HL-60 (cell line): ENCODE measurements at regions not wholly inside any gene's neighbourhood (a gene's known extent, or its start where the extent isn't known, plus 50 kb on each side); places are given as distances from the start of the nearest gene placed in this dataset.

Source experiments
- DNase-seq, 2 experiments: peaks; one replicate each; pipeline ENCODE4 v3.0.0-alpha.2; 2010 to 2020; ENCODE audit warnings: low read depth in 1 of 2, low spot score in 1 of 2
- H3K27ac ChIP-seq: fragments of 250-450 bp; sonication (Bioruptor Pico); replicated peaks from 2 replicates; pipeline ENCODE4 v1.5.1; 2020; ENCODE audit warnings: mild to moderate bottlenecking, moderate library complexity
- H3K27me3 ChIP-seq: fragments of 250-450 bp; sonication (Bioruptor Pico); 2 replicates; pipeline ENCODE4 v1.5.1; 2021; ENCODE audit warnings: mild to moderate bottlenecking, moderate library complexity; ENCODE audit not compliant: insufficient read depth, poor library complexity, severe bottlenecking
- H3K4me3 ChIP-seq: replicated peaks from 2 replicates; pipeline ENCODE4 v1.5.1; 2011; ENCODE audit warnings: mild to moderate bottlenecking, control low read depth, low read length; ENCODE audit not compliant: insufficient read depth
- GABPA ChIP-seq: IDR thresholded peaks from 2 replicates; pipeline ENCODE4 v1.6.1; 2012; ENCODE audit warnings: low read depth
- POLR2AphosphoS5 ChIP-seq: IDR thresholded peaks from 2 replicates; pipeline ENCODE4 v1.6.1; 2012; ENCODE audit warnings: low read depth
- SPI1 ChIP-seq: IDR thresholded peaks from 2 replicates; pipeline ENCODE4 v1.6.1; 2012; ENCODE audit warnings: low read depth, mild to moderate bottlenecking, borderline replicate concordance
- TF ChIP-seq, protein P1 (sequence below): IDR thresholded peaks from 2 replicates; pipeline ENCODE4 v1.6.1; 2012; ENCODE audit warnings: low read depth; ENCODE audit not compliant: insufficient replicate concordance
- TF ChIP-seq, protein P2 (sequence below): IDR thresholded peaks from one replicate; pipeline ENCODE4 v1.5.1; 2011; ENCODE audit warnings: low read length, control low read depth, inconsistent platforms; ENCODE audit not compliant: insufficient read depth

DNA sequence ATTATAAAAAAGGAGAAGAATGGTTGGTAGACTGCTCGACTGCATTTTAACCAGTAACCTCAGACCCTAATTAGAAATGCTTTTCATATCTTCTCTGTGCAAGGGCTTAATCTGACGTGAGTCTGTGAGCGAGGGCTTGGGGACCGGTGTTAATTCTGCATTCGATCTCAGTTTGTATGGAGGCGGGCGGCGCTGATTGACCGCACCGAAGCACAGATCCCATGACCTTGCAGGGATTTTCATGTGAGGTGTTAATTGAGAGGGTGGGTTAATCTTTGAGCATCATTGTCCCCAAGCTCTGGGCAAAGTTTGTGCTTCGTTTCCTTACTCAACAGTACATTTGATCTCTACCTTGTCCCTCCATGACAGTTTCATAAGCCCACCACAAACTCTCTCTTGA, 250.9 kb downstream of the NR2F2 start:
- DNase-seq: no peak
- no peak overlapping the region for H3K4me3 ChIP-seq
- peak overlapping the region; percentile 92 for H3K27ac ChIP-seq
- TF ChIP-seq, protein P1, sequence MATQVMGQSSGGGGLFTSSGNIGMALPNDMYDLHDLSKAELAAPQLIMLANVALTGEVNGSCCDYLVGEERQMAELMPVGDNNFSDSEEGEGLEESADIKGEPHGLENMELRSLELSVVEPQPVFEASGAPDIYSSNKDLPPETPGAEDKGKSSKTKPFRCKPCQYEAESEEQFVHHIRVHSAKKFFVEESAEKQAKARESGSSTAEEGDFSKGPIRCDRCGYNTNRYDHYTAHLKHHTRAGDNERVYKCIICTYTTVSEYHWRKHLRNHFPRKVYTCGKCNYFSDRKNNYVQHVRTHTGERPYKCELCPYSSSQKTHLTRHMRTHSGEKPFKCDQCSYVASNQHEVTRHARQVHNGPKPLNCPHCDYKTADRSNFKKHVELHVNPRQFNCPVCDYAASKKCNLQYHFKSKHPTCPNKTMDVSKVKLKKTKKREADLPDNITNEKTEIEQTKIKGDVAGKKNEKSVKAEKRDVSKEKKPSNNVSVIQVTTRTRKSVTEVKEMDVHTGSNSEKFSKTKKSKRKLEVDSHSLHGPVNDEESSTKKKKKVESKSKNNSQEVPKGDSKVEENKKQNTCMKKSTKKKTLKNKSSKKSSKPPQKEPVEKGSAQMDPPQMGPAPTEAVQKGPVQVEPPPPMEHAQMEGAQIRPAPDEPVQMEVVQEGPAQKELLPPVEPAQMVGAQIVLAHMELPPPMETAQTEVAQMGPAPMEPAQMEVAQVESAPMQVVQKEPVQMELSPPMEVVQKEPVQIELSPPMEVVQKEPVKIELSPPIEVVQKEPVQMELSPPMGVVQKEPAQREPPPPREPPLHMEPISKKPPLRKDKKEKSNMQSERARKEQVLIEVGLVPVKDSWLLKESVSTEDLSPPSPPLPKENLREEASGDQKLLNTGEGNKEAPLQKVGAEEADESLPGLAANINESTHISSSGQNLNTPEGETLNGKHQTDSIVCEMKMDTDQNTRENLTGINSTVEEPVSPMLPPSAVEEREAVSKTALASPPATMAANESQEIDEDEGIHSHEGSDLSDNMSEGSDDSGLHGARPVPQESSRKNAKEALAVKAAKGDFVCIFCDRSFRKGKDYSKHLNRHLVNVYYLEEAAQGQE: no peak
- TF ChIP-seq GABPA: no peak
- TF ChIP-seq, protein P2, sequence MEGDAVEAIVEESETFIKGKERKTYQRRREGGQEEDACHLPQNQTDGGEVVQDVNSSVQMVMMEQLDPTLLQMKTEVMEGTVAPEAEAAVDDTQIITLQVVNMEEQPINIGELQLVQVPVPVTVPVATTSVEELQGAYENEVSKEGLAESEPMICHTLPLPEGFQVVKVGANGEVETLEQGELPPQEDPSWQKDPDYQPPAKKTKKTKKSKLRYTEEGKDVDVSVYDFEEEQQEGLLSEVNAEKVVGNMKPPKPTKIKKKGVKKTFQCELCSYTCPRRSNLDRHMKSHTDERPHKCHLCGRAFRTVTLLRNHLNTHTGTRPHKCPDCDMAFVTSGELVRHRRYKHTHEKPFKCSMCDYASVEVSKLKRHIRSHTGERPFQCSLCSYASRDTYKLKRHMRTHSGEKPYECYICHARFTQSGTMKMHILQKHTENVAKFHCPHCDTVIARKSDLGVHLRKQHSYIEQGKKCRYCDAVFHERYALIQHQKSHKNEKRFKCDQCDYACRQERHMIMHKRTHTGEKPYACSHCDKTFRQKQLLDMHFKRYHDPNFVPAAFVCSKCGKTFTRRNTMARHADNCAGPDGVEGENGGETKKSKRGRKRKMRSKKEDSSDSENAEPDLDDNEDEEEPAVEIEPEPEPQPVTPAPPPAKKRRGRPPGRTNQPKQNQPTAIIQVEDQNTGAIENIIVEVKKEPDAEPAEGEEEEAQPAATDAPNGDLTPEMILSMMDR: no peak
- TF ChIP-seq SPI1: no peak
- TF ChIP-seq POLR2AphosphoS5: no peak
- H3K27me3 ChIP-seq: no peaks in the 10 kb centered on the region

DNA sequence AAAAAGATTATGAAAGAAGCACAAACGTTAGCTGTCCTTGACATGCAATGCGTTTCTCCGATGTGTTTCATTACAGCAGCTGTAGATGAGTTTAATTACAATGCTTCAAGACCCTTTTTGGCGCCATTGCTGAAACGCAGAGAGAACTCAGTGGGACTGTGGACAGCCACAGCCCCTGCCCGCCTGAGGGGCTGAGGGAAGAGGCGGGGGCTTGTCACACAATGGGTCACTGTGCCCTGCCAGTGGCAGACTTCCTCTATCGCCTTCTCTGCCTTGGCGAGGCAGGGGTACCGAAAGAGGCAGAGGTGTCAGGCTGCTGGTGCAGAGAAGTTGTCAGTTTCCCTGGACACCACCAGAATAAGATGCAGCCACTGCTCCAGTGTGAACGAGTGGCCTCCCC, 252.0 kb downstream of the NR2F2 start:
- peak; percentile 15 to 81 for DNase-seq
- Histone ChIP-seq H3K27ac (peak overlapping the region; percentile 92), H3K4me3 (no peak overlapping the region), H3K27me3 (no peaks in the 10 kb centered on the region)
- TF ChIP-seq, protein P1: no peak
- TF ChIP-seq GABPA (no peak), POLR2AphosphoS5 (peak; percentile 70), SPI1 (peak; percentile 82)
- TF ChIP-seq, protein P2: no peak

DNA sequence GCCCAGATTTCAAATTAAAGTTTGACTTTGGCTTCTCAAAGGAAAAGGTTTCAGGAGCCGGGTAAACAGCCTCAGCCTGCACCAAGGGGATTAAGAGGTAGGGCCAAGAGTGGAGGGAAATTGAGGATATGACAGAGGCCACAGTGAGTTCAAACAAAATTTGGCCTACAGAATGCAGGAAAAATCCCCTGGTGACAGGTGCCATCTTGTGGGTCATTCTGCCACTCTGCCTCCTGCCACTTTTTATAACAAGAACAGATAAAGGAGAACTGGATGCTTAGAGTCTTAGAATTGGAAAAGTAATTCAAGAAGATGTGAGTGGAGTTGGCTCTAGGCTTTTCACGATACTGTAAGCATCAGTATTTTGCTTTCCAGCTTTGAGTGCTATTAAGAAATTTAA, 253.2 kb downstream of the NR2F2 start:
- no peak for TF ChIP-seq SPI1
- Histone ChIP-seq H3K27me3 (no peaks in the 10 kb centered on the region), H3K4me3 (no peak overlapping the region), H3K27ac (peak overlapping the region; percentile 92)
- DNase-seq: peak in 1 of 2 experiments; percentile 56

DNA sequence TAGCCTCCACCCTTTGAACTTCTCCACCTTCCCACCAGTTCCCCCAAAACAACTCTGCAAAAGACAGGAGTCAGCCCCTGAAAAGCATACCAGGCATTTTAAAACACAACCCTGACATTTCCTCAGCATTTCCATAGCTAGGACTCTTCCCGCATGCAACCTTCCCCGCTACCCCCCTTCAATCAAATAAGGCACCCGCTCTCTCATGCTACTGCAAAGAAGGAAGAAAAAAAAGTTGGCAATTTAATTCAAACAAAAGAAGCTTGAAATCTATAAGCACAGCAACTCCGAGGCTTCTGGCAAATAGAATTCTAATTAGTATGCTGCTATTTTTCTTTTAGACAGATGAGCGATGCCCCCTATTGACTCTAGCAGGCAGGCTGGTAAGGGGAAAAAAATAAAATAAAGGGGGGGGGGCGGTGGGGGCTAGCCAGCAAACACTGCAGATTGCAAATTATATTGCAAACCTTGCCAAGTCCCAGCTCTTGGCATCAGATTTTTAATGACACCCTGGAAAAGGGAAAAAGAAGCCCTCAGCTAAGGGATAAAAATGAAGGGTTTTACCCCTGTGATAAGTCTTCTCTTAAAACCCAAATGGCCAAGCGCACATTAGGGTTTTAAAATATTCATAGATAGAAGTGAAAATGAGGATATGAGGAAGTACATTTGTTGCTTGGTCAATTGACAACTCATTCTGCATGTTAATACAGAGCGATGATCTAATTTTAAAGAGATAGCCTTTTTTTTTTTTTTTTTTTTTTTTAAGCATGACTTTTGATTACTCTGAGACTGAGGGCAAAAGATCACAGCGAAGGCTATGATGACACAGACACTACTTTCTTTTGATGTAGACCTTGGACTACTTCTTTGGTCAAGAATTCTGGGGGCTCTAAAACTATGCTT, 255.2 kb downstream of the NR2F2 start:
- Histone ChIP-seq H3K27ac (peak overlapping the region; percentile 68), H3K4me3 (no peak overlapping the region), H3K27me3 (no peaks in the 10 kb centered on the region)
- peak; percentile 24 to 33 for DNase-seq
- TF ChIP-seq, protein P1: no peak
- TF ChIP-seq SPI1: no peak
- no peak for TF ChIP-seq POLR2AphosphoS5
- no peak for TF ChIP-seq GABPA
- TF ChIP-seq, protein P2: no peak
